Testis (tissue), 2 donors: ENCODE measurements at regions not wholly inside any gene's neighbourhood (a gene's known extent, or its start where the extent isn't known, plus 50 kb on each side); places are given as distances from the start of the nearest gene placed in this dataset.

Experiments
- CTCF ChIP-seq, 3 experiments: fragments of 450-650 bp in 2 of 3; fragments of 200-600 bp in 1 of 3; sonication (generic) in 1 of 3; IDR thresholded peaks; one replicate each; pipeline ENCODE4 v1.5.1; 2016 to 2019; ENCODE audit warnings: antibody characterized with exemption in 3 of 3, mild to moderate bottlenecking in 2 of 3, moderate library complexity in 1 of 3
- POLR2A ChIP-seq: fragments of 450-650 bp; IDR thresholded peaks from one replicate; pipeline ENCODE4 v1.6.1; 2017; ENCODE audit warnings: antibody characterized with exemption, mild to moderate bottlenecking, moderate library complexity

DNA sequence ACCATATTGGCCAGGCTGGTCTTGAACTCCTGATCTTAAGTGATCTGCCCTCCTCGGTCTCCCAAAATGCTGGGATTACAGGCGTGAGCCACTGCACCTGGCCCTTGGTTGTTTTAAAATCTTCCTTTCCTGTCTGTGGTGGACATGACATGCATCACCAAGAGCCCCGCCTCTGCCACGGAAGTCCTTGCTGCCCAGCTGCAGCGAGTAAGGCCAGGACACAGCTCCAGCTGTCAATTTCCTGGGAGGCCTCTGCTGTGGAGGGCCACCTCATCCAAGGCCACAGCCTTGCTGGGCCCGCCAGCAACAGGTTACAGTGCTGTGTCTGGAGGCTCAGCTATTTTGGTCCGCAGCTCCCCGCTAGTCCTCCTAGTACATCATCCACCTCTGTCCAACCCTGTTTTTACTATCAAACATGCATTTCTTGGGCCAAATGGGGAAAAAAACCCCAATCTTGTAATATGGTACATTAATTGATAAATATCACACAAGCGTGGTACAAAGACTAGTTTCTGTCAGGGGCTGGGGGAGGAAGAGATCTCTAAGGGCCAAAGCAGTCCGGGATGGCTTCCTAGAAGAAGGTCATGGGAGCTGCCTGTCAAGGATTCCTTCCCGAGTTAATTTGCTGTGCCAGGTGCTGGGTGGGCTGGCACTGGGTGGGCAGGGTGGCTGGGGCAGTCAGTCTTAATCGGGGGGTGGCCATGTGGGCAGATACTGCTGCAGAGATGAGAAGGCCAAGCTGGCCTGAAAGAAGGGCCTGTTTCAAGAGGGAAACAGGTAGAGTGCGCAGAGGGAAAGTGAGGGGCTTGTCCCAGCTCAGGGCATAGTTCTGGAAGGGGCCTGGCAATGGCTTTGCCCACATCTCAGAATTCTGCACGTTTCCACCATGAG, 100.5 kb downstream of the INHBB start:
- TF ChIP-seq POLR2A = no peak
- no peak for TF ChIP-seq CTCF (IDR thresholded peaks at IDR 0.05)
